Gastrocnemius medialis (tissue), 4 donors: ENCODE measurements at regions not wholly inside any gene's neighbourhood (a gene's known extent, or its start where the extent isn't known, plus 50 kb on each side); places are given as distances from the start of the nearest gene placed in this dataset.

Experiments
- POLR2A ChIP-seq, 2 donors: fragments of 450-650 bp; IDR thresholded peaks; one replicate each; pipeline ENCODE4 v1.6.1; 2017; ENCODE audit warnings: antibody characterized with exemption in 2 of 2, mild to moderate bottlenecking in 2 of 2, moderate library complexity in 2 of 2
- TF ChIP-seq, protein P1 (sequence below), 5 experiments: fragments of 450-650 bp in 3 of 5; fragments of 200-600 bp in 2 of 5; sonication (generic) in 2 of 5; IDR thresholded peaks in 4 of 5; conservative IDR thresholded peaks in 1 of 5; 1 replicate in 4 of 5; 2 replicates in 1 of 5; pipeline ENCODE4 v1.5.1; 2016 to 2019; ENCODE audit warnings: antibody characterized with exemption in 5 of 5, mild to moderate bottlenecking in 3 of 5, moderate library complexity in 3 of 5

DNA sequence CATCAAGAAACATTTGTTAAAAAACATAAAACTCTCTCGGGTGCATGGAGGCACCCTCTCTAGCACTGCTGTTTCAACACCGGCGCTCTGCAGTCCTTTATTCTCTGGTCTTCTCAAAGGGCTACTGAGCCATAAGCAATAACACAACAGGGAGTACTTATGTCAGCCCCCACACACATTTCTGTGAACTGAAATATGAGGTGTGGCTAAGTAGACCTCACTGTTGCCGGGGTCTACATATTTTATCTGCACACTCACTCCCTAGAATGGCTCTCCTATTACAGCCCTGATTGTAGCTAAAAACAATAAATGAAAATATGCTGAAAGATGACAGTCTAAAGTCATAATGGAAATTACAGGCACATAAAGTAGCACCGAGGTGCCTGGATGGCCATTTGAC is 235.1 kb downstream of the GRB14 start:
- no peak for TF ChIP-seq POLR2A (IDR thresholded peaks at IDR 0.05)
- TF ChIP-seq, protein P1, sequence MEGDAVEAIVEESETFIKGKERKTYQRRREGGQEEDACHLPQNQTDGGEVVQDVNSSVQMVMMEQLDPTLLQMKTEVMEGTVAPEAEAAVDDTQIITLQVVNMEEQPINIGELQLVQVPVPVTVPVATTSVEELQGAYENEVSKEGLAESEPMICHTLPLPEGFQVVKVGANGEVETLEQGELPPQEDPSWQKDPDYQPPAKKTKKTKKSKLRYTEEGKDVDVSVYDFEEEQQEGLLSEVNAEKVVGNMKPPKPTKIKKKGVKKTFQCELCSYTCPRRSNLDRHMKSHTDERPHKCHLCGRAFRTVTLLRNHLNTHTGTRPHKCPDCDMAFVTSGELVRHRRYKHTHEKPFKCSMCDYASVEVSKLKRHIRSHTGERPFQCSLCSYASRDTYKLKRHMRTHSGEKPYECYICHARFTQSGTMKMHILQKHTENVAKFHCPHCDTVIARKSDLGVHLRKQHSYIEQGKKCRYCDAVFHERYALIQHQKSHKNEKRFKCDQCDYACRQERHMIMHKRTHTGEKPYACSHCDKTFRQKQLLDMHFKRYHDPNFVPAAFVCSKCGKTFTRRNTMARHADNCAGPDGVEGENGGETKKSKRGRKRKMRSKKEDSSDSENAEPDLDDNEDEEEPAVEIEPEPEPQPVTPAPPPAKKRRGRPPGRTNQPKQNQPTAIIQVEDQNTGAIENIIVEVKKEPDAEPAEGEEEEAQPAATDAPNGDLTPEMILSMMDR (IDR thresholded peaks at IDR 0.05 in 4 of 5, conservative IDR thresholded peaks at IDR 0.05 in 1 of 5), result no peak
